ENCODE measurements at regions not wholly inside any gene's neighbourhood (a gene's known extent, or its start where the extent isn't known, plus 50 kb on each side); places are given as distances from the start of the nearest gene placed in this dataset.

DNA sequence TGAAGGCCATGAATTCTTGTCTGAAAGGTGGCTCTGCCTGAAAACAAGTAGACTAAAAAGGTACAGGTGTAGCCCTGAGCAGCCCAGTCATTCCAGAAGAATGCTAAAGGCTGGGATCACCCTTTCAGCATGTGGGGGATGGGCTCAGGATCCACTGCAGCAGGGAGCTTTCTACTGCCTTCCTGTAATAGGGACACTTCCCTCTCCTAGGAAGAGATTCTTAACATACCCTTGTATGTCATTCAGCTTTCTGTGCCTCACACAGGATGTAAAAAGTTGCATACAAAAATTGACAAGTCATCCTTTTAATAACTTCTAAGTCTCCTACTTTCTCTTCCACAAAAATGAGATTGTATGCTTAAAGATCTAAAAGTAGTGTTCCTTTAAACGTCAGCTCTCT is 123.3 kb downstream of the ZNF518B start (continued):
- TF ChIP-seq TP53 (CRISPR knock-in tag; IDR thresholded peaks at IDR 0.05) = no peak
- TF ChIP-seq, protein P1, sequence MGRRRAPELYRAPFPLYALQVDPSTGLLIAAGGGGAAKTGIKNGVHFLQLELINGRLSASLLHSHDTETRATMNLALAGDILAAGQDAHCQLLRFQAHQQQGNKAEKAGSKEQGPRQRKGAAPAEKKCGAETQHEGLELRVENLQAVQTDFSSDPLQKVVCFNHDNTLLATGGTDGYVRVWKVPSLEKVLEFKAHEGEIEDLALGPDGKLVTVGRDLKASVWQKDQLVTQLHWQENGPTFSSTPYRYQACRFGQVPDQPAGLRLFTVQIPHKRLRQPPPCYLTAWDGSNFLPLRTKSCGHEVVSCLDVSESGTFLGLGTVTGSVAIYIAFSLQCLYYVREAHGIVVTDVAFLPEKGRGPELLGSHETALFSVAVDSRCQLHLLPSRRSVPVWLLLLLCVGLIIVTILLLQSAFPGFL (CRISPR knock-in tag; IDR thresholded peaks at IDR 0.05; ENCODE audit: borderline replicate concordance) = no peak

DNA sequence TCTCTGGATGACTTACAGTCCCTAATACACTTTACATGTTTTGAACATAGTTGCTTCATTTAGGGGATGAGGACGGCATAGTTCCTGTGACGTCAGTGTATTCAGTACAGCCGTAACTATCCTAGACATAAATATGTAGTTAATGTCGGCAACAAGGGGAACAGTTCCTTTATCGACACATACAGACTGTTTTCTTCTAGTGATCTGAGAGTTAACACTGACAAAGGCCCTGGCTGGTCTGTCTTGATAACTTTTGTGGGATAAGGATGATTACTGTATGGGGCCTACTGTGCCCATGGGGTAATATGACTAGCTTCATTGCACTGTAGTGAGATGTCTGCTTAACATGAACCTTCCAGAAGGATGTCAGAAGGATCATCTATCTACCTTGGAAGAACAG is 131.2 kb downstream of the ZNF518B start:
- Mint-ChIP-seq H3K4me3 (no peak overlapping the region), H3K9me3 (peaks cover 7% of the 10 kb centered on the region), H3K27me3 (ENCODE audit: low read depth) (no peaks in the 10 kb centered on the region; the same call in none of the 2 replicates), H3K4me1 (peaks cover 2% of the 10 kb centered on the region; the same call in 1 of the 2 replicates), H3K36me3 (no peaks in the 10 kb centered on the region), H3K27ac (no peak overlapping the region)
- POLR2A ChIA-PET = no interaction called here
- no peak for ATAC-seq
- TF ChIP-seq ZNF423 (CRISPR knock-in tag; IDR thresholded peaks at IDR 0.05) (no peak), ZNF263 (CRISPR knock-in tag; IDR thresholded peaks at IDR 0.05; ENCODE audit: low read depth) (no peak)
- CTCF ChIA-PET = no interaction called here
- no peak for DNase-seq (ENCODE audit: low spot score)

DNA sequence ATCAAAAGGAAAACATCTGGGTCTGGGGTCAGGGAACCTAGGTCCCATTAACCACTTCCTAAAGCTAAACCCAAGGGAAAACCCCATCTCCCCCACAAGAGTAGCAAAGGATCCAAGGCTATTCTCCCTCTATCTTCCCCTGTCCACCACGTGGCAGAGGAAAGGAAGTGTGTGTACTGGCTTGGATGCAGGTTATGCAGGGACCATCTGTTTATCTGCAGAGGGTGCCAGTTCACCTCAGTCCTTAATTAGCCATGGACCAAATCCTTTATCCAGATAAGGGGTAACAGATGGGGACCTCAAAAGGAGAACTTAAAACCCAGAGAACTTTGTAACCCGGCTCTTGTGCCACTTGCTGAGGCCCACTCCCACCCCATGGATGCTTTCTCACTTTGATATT is 135.3 kb downstream of the ZNF518B start:
- Mint-ChIP-seq H3K27ac (no peak overlapping the region), H3K9me3 (peaks cover 7% of the 10 kb centered on the region), H3K4me3 (no peak overlapping the region), H3K27me3 (ENCODE audit: low read depth) (no peaks in the 10 kb centered on the region; the same call in none of the 2 replicates), H3K4me1 (peaks cover 2% of the 10 kb centered on the region; the same call in 1 of the 2 replicates), H3K36me3 (no peaks in the 10 kb centered on the region)
- CTCF ChIA-PET = no interaction called here
- TF ChIP-seq MXD4 (CRISPR knock-in tag; IDR thresholded peaks at IDR 0.05; ENCODE audit: borderline replicate concordance) (no peak), MYBL2 (CRISPR knock-in tag; IDR thresholded peaks at IDR 0.05) (no peak), ATF1 (CRISPR knock-in tag; IDR thresholded peaks at IDR 0.05) (no peak), NR2C2 (CRISPR knock-in tag; IDR thresholded peaks at IDR 0.05) (no peak), ZNF416 (CRISPR knock-in tag; IDR thresholded peaks at IDR 0.05) (no peak), ZNF219 (CRISPR knock-in tag; IDR thresholded peaks at IDR 0.05; ENCODE audit: borderline replicate concordance) (no peak)
- TF ChIP-seq, protein P2, sequence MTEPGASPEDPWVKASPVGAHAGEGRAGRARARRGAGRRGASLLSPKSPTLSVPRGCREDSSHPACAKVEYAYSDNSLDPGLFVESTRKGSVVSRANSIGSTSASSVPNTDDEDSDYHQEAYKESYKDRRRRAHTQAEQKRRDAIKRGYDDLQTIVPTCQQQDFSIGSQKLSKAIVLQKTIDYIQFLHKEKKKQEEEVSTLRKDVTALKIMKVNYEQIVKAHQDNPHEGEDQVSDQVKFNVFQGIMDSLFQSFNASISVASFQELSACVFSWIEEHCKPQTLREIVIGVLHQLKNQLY (CRISPR knock-in tag; IDR thresholded peaks at IDR 0.05) = no peak
- TF ChIP-seq, protein P3, sequence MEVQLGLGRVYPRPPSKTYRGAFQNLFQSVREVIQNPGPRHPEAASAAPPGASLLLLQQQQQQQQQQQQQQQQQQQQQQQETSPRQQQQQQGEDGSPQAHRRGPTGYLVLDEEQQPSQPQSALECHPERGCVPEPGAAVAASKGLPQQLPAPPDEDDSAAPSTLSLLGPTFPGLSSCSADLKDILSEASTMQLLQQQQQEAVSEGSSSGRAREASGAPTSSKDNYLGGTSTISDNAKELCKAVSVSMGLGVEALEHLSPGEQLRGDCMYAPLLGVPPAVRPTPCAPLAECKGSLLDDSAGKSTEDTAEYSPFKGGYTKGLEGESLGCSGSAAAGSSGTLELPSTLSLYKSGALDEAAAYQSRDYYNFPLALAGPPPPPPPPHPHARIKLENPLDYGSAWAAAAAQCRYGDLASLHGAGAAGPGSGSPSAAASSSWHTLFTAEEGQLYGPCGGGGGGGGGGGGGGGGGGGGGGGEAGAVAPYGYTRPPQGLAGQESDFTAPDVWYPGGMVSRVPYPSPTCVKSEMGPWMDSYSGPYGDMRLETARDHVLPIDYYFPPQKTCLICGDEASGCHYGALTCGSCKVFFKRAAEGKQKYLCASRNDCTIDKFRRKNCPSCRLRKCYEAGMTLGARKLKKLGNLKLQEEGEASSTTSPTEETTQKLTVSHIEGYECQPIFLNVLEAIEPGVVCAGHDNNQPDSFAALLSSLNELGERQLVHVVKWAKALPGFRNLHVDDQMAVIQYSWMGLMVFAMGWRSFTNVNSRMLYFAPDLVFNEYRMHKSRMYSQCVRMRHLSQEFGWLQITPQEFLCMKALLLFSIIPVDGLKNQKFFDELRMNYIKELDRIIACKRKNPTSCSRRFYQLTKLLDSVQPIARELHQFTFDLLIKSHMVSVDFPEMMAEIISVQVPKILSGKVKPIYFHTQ (CRISPR knock-in tag; IDR thresholded peaks at IDR 0.05) = no peak
- TF ChIP-seq, protein P4, sequence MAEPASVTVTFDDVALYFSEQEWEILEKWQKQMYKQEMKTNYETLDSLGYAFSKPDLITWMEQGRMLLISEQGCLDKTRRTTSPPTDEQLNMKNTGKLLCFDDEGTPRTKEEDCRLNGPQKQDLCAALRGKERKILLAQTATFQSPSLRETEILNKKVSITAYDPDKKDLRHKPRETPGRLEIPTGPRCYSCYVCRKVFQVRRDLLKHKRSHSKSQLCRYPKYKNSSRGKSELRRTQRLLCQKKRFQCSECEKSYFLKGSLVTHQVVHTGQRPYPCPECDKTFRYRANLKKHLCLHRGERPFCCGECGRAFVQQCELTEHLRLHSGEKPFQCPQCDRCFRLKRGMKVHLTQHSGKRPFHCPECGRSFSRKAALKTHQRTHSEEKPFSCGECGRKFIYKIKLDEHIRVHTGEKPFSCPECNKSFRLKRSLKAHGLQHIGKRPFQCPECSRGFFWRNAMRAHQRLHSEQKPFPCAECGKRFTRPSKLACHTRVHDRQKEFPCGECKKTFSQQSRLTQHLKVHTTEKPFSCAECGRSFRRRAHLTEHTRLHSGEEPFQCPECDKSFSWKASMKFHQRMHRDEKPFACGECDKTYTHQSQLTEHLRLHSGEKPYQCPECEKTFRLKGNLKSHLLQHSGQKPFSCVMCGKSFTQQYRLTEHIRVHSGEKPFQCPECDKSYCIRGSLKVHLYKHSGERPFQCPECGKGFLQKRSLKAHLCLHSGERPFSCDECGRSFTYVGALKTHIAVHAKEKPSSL (CRISPR knock-in tag; conservative IDR thresholded peaks at IDR 0.05) = no peak
- TF ChIP-seq, protein P5, sequence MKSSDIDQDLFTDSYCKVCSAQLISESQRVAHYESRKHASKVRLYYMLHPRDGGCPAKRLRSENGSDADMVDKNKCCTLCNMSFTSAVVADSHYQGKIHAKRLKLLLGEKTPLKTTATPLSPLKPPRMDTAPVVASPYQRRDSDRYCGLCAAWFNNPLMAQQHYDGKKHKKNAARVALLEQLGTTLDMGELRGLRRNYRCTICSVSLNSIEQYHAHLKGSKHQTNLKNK (CRISPR knock-in tag; IDR thresholded peaks at IDR 0.05) = no peak
- POLR2A ChIA-PET = no interaction called here
- ATAC-seq (no peak), DNase-seq (ENCODE audit: low spot score) (no peak)

Data from WTC11 (cell line).